Astrocyte (in vitro differentiated cells and primary cell): ENCODE measurements at regions not wholly inside any gene's neighbourhood (a gene's known extent, or its start where the extent isn't known, plus 50 kb on each side); places are given as distances from the start of the nearest gene placed in this dataset.

ENCODE experiments used
- CTCF ChIP-seq: IDR thresholded peaks from 2 replicates; pipeline ENCODE4 v1.5.1; 2011; ENCODE audit warnings: low read depth, mild to moderate bottlenecking, inconsistent platforms, low read length, moderate library complexity; ENCODE audit not compliant: insufficient read depth
- EZH2 ChIP-seq: IDR thresholded peaks from 2 replicates; pipeline ENCODE4 v1.6.1; 2012; ENCODE audit warnings: mild to moderate bottlenecking, low read length, inconsistent platforms; ENCODE audit not compliant: insufficient read depth

GRCh38 chr10:78549140-78549935, 515.7 kb downstream of the RPS24 start:
- no peak for TF ChIP-seq CTCF
- no peak for TF ChIP-seq EZH2
